Subcutaneous abdominal adipose tissue (tissue), 5 donors: ENCODE measurements at regions not wholly inside any gene's neighbourhood (a gene's known extent, or its start where the extent isn't known, plus 50 kb on each side); places are given as distances from the start of the nearest gene placed in this dataset.

ENCODE experiments used
- H3K27ac ChIP-seq: one replicate; pipeline ENCODE4 v1.7.0; 2013; ENCODE audit warnings: low read depth, mild to moderate bottlenecking, inconsistent platforms, low read length, moderate library complexity
- H3K27me3 ChIP-seq, 5 donors: one replicate each; pipeline ENCODE4 v1.7.0; 2013; ENCODE audit warnings: low read length in 5 of 5, inconsistent platforms in 1 of 5; ENCODE audit not compliant: control insufficient read depth in 5 of 5, insufficient read depth in 4 of 5
- H3K36me3 ChIP-seq, 5 donors: one replicate each; pipeline ENCODE4 v1.7.0; 2013; ENCODE audit warnings: low read length in 5 of 5; ENCODE audit not compliant: control insufficient read depth in 5 of 5, insufficient read depth in 5 of 5
- H3K4me1 ChIP-seq, 5 donors: one replicate each; pipeline ENCODE4 v1.7.0; 2013; ENCODE audit warnings: low read length in 5 of 5, mild to moderate bottlenecking in 3 of 5, moderate library complexity in 1 of 5; ENCODE audit not compliant: control insufficient read depth in 5 of 5, insufficient read depth in 5 of 5
- H3K4me3 ChIP-seq, 5 donors: one replicate each; pipeline ENCODE4 v1.7.0; 2013; ENCODE audit warnings: low read length in 5 of 5, low read depth in 1 of 5
- H3K9ac ChIP-seq, 5 donors: one replicate each; pipeline ENCODE4 v1.7.0; 2013; ENCODE audit warnings: low read length in 5 of 5, mild to moderate bottlenecking in 4 of 5, moderate library complexity in 3 of 5
- H3K9me3 ChIP-seq, 5 donors: one replicate each; pipeline ENCODE4 v1.7.0; 2013; ENCODE audit warnings: low read length in 5 of 5; ENCODE audit not compliant: control insufficient read depth in 5 of 5
- donor health status: healthy.
- donor health status: healthy.
- donor health status: healthy.
- donor health status: healthy.
- donor health status: healthy.

GRCh38 chr4:34845926-34846325 is 1398.4 kb downstream of the ARAP2 start:
- Histone ChIP-seq H3K27ac (no peak overlapping the region), H3K27me3 (no peaks in the 10 kb centered on the region), H3K9ac (no peak overlapping the region), H3K4me1 (peaks cover 0 to 5% (median 0%) of the 10 kb centered on the region in 5 donors), H3K36me3 (no peaks in the 10 kb centered on the region), H3K9me3 (no peaks in the 10 kb centered on the region), H3K4me3 (no peak overlapping the region)

GRCh38 chr4:34850421-34850820 is 1393.9 kb downstream of the ARAP2 start:
- peaks cover 0 to 3% (median 0%) of the 10 kb centered on the region in 5 donors for H3K9me3 ChIP-seq
- no peaks in the 10 kb centered on the region for H3K36me3 ChIP-seq
- H3K4me3 ChIP-seq, result no peak overlapping the region
- no peaks in the 10 kb centered on the region for H3K27me3 ChIP-seq
- H3K4me1 ChIP-seq, result peaks cover 0 to 5% (median 0%) of the 10 kb centered on the region in 5 donors
- H3K9ac ChIP-seq, result no peak overlapping the region
- no peak overlapping the region for H3K27ac ChIP-seq

- Histone ChIP-seq H3K9ac (no peak overlapping the region), H3K4me3 (no peak overlapping the region), H3K27me3 (no peaks in the 10 kb centered on the region), H3K36me3 (no peaks in the 10 kb centered on the region), H3K4me1 (no peaks in the 10 kb centered on the region), H3K9me3 (peaks cover 0 to 3% (median 0%) of the 10 kb centered on the region in 5 donors), H3K27ac (no peak overlapping the region)
Observed at GRCh38 chr4:34850968-34851367, 1393.3 kb downstream of the ARAP2 start.

GRCh38 chr4:34851411-34851810 is 1392.9 kb downstream of the ARAP2 start:
- no peaks in the 10 kb centered on the region for H3K27me3 ChIP-seq
- no peak overlapping the region for H3K4me3 ChIP-seq
- no peaks in the 10 kb centered on the region for H3K36me3 ChIP-seq

GRCh38 chr4:34854451-34854850 is 1389.9 kb downstream of the ARAP2 start:
- no peaks in the 10 kb centered on the region for H3K4me1 ChIP-seq
- H3K27me3 ChIP-seq, result no peaks in the 10 kb centered on the region
- peaks cover 0 to 3% (median 0%) of the 10 kb centered on the region in 5 donors for H3K9me3 ChIP-seq
- no peak overlapping the region for H3K27ac ChIP-seq
- H3K36me3 ChIP-seq, result no peaks in the 10 kb centered on the region
- H3K4me3 ChIP-seq, result no peak overlapping the region
- H3K9ac ChIP-seq, result no peak overlapping the region

More at GRCh38 chr4:34851411-34851810, 1392.9 kb downstream of the ARAP2 start:
- H3K27ac ChIP-seq, result no peak overlapping the region
- H3K4me1 ChIP-seq, result no peaks in the 10 kb centered on the region
- peaks cover 0 to 3% (median 0%) of the 10 kb centered on the region in 5 donors for H3K9me3 ChIP-seq
- H3K9ac ChIP-seq, result no peak overlapping the region

- Histone ChIP-seq H3K4me3 (no peak overlapping the region), H3K36me3 (no peaks in the 10 kb centered on the region)
Observed at GRCh38 chr4:34861666-34862065, 1382.6 kb downstream of the ARAP2 start.

GRCh38 chr4:34878961-34879360 is 1365.4 kb downstream of the ARAP2 start:
- Histone ChIP-seq H3K9me3 (peaks cover 0 to 2% (median 0%) of the 10 kb centered on the region in 5 donors), H3K27me3 (no peaks in the 10 kb centered on the region), H3K4me1 (no peaks in the 10 kb centered on the region), H3K36me3 (no peaks in the 10 kb centered on the region), H3K4me3 (no peak overlapping the region), H3K9ac (no peak overlapping the region), H3K27ac (no peak overlapping the region)

More at GRCh38 chr4:34861666-34862065, 1382.6 kb downstream of the ARAP2 start:
- no peaks in the 10 kb centered on the region for H3K4me1 ChIP-seq
- no peak overlapping the region for H3K27ac ChIP-seq
- H3K9ac ChIP-seq, result no peak overlapping the region
- H3K9me3 ChIP-seq, result no peaks in the 10 kb centered on the region
- H3K27me3 ChIP-seq, result no peaks in the 10 kb centered on the region

GRCh38 chr4:34880246-34880645 is 1364.1 kb downstream of the ARAP2 start:
- Histone ChIP-seq H3K27me3 (no peaks in the 10 kb centered on the region), H3K36me3 (no peaks in the 10 kb centered on the region), H3K4me3 (no peak overlapping the region), H3K4me1 (no peaks in the 10 kb centered on the region), H3K9me3 (no peaks in the 10 kb centered on the region), H3K27ac (no peak overlapping the region), H3K9ac (no peak overlapping the region)

GRCh38 chr4:34891892-34892291 is 1352.4 kb downstream of the ARAP2 start:
- Histone ChIP-seq H3K27me3 (no peaks in the 10 kb centered on the region), H3K4me1 (no peaks in the 10 kb centered on the region), H3K36me3 (no peaks in the 10 kb centered on the region), H3K27ac (no peak overlapping the region), H3K9ac (no peak overlapping the region), H3K9me3 (no peaks in the 10 kb centered on the region), H3K4me3 (no peak overlapping the region)

- no peak overlapping the region for H3K9ac ChIP-seq
- no peak overlapping the region for H3K4me3 ChIP-seq
- H3K4me1 ChIP-seq, result no peaks in the 10 kb centered on the region
- H3K27ac ChIP-seq, result no peak overlapping the region
- no peaks in the 10 kb centered on the region for H3K36me3 ChIP-seq
- H3K9me3 ChIP-seq, result no peaks in the 10 kb centered on the region
- H3K27me3 ChIP-seq, result no peaks in the 10 kb centered on the region
Observed at GRCh38 chr4:34893382-34893781, 1350.9 kb downstream of the ARAP2 start.

GRCh38 chr4:34920032-34920431 is 1324.3 kb downstream of the ARAP2 start:
- Histone ChIP-seq H3K9ac (no peak overlapping the region), H3K4me3 (no peak overlapping the region)

More at GRCh38 chr4:34920032-34920431, 1324.3 kb downstream of the ARAP2 start:
- no peaks in the 10 kb centered on the region for H3K36me3 ChIP-seq
- H3K27ac ChIP-seq, result no peak overlapping the region
- H3K27me3 ChIP-seq, result no peaks in the 10 kb centered on the region
- no peaks in the 10 kb centered on the region for H3K4me1 ChIP-seq
- peaks cover 0 to 2% (median 0%) of the 10 kb centered on the region in 5 donors for H3K9me3 ChIP-seq
